ENCODE measurements at regions not wholly inside any gene's neighbourhood (a gene's known extent, or its start where the extent isn't known, plus 50 kb on each side); places are given as distances from the start of the nearest gene placed in this dataset.
"Not testable (repeated sequence)": the region's sequence is repeated elsewhere in the genome, so short reads cannot be mapped to it uniquely, and the experiment has no call there.

GRCh38 chr3:78506581-78507195 is 1261.1 kb downstream of the ROBO1 start:
- TF ChIP-seq CTCF (IDR thresholded peaks at IDR 0.05): no peak
- no peak overlapping the region for H3K4me3 ChIP-seq
- no peaks in the 10 kb centered on the region for H3K36me3 ChIP-seq
- DNase-seq (ENCODE audit: low spot score in 2 of 2): no peak
- H3K27ac ChIP-seq: no peak overlapping the region
- no peaks in the 10 kb centered on the region for H3K27me3 ChIP-seq
- H3K4me1 ChIP-seq: no peaks in the 10 kb centered on the region
- intact Hi-C loops (cut with DNase I): no loop called here
- no peaks in the 10 kb centered on the region for H3K9me3 ChIP-seq

GRCh38 chr3:78507196-78507984 is 1260.4 kb downstream of the ROBO1 start:
- no peaks in the 10 kb centered on the region for H3K27me3 ChIP-seq
- H3K9me3 ChIP-seq: no peaks in the 10 kb centered on the region
- H3K4me3 ChIP-seq: no peak overlapping the region
- TF ChIP-seq CTCF (IDR thresholded peaks at IDR 0.05): no peak
- H3K36me3 ChIP-seq: no peaks in the 10 kb centered on the region
- intact Hi-C loops (cut with DNase I): no loop called here
- H3K4me1 ChIP-seq: no peaks in the 10 kb centered on the region
- H3K27ac ChIP-seq: no peak overlapping the region
- no peak for DNase-seq (ENCODE audit: low spot score in 2 of 2)

GRCh38 chr3:78511840-78512239 is 1256.0 kb downstream of the ROBO1 start:
- no peak for DNase-seq (ENCODE audit: low spot score in 2 of 2)
- Histone ChIP-seq H3K27me3 (no peaks in the 10 kb centered on the region), H3K27ac (no peak overlapping the region), H3K36me3 (no peaks in the 10 kb centered on the region), H3K4me3 (no peak overlapping the region), H3K9me3 (no peaks in the 10 kb centered on the region), H3K4me1 (no peaks in the 10 kb centered on the region)
- intact Hi-C loops (cut with DNase I): no loop called here
- TF ChIP-seq CTCF (IDR thresholded peaks at IDR 0.05): no peak

- H3K9me3 ChIP-seq; DNase-seq (ENCODE audit: low spot score in 2 of 2); H3K36me3 ChIP-seq; intact Hi-C loops (cut with DNase I); H3K4me1 ChIP-seq; H3K27me3 ChIP-seq; H3K4me3 ChIP-seq; H3K27ac ChIP-seq: not testable (repeated sequence)
Measured at GRCh38 chr3:78512786-78513185, 1255.0 kb downstream of the ROBO1 start.

GRCh38 chr3:78516437-78516836 is 1251.4 kb downstream of the ROBO1 start:
- Histone ChIP-seq H3K9me3 (no peaks in the 10 kb centered on the region), H3K4me3 (no peak overlapping the region), H3K36me3 (no peaks in the 10 kb centered on the region), H3K27ac (no peak overlapping the region), H3K27me3 (no peaks in the 10 kb centered on the region), H3K4me1 (peaks cover 0 to 2% of the 10 kb centered on the region in 2 donors)
- no peak for DNase-seq (ENCODE audit: low spot score in 2 of 2)
- intact Hi-C loops (cut with DNase I): no loop called here
- no peak for TF ChIP-seq CTCF (IDR thresholded peaks at IDR 0.05)

GRCh38 chr3:78516937-78517336 is 1250.9 kb downstream of the ROBO1 start:
- no peaks in the 10 kb centered on the region for H3K27me3 ChIP-seq
- H3K4me3 ChIP-seq: no peak overlapping the region
- intact Hi-C loops (cut with DNase I): no loop called here
- H3K4me1 ChIP-seq: peaks cover 0 to 2% of the 10 kb centered on the region in 2 donors
- DNase-seq (ENCODE audit: low spot score in 2 of 2): no peak
- no peaks in the 10 kb centered on the region for H3K36me3 ChIP-seq
- H3K9me3 ChIP-seq: no peaks in the 10 kb centered on the region
- no peak for TF ChIP-seq CTCF (IDR thresholded peaks at IDR 0.05)
- no peak overlapping the region for H3K27ac ChIP-seq
